Hepatocyte (in vitro differentiated cells): ENCODE measurements at regions not wholly inside any gene's neighbourhood (a gene's known extent, or its start where the extent isn't known, plus 50 kb on each side); places are given as distances from the start of the nearest gene placed in this dataset.

Experiments
- CTCF ChIP-seq: fragments of 200-600 bp; sonication (generic); IDR thresholded peaks from 2 replicates; pipeline ENCODE4 v1.5.1; 2016; ENCODE audit warnings: antibody characterized with exemption, mild to moderate bottlenecking; ENCODE audit not compliant: poor library complexity
- EZH2 ChIP-seq: fragments of 200-600 bp; sonication (generic); IDR thresholded peaks from 2 replicates; pipeline ENCODE4 v1.6.1; 2016; ENCODE audit warnings: antibody characterized with exemption, mild to moderate bottlenecking, borderline replicate concordance
- EZH2phosphoT487 ChIP-seq: fragments of 200-600 bp; sonication (generic); IDR thresholded peaks from one replicate; pipeline ENCODE4 v1.6.1; 2018; ENCODE audit warnings: antibody characterized with exemption, mild to moderate bottlenecking, low read depth, moderate library complexity; ENCODE audit not compliant: unreplicated experiment, severe bottlenecking

GRCh38 chr6:10235344-10235743, 179.5 kb downstream of the TFAP2A start:
- TF ChIP-seq CTCF: no peak
- no peak for TF ChIP-seq EZH2
- no peak for TF ChIP-seq EZH2phosphoT487
